K562 (cell line): ENCODE measurements at regions not wholly inside any gene's neighbourhood (a gene's known extent, or its start where the extent isn't known, plus 50 kb on each side); places are given as distances from the start of the nearest gene placed in this dataset.

Source experiments
- ATAC-seq: fragments of 200-7000 bp; cut with Tn5 transposase; 3 replicates; pipeline ENCODE4 v1.9.1; 2020; ENCODE audit warnings: moderate library complexity
- BruUV-seq: library from RNA; stranded (reverse); fragments of 400-500 nt; replicated peaks from 2 replicates; lab custom pipeline; 2021; lab: Mats Ljungman, UMichigan
- CTCF ChIA-PET: fragments of 300-600 bp; formaldehyde crosslinking; extraction: SDS; loops from one replicate; lab custom pipeline; 2021; ENCODE audit warnings: low intra/inter-chr PET ratio; lab: Yijun Ruan, JAX
- POLR2A ChIA-PET: fragments of 300-600, 350-650 bp; sonication (Branson Sonifier 250); formaldehyde crosslinking; extraction: SDS; loops from one replicate; lab custom pipeline; 2021; ENCODE audit warnings: antibody characterized with exemption, inconsistent platforms; lab: Yijun Ruan, JAX
- DNase-seq, 4 experiments: peaks; one replicate each; pipeline versions ENCODE4 v3.0.0 to v3.0.0-alpha.2; 2011 to 2018; ENCODE audit warnings: low spot score in 3 of 4, mixed read lengths in 3 of 4; ENCODE audit errors: extremely low read depth in 1 of 4
- FAIRE-seq: peaks from 2 replicates; lab custom pipeline; 2011; peaks lifted over from hg19 to GRCh38; lab: Jason Lieb, UNC
- H2AFZ ChIP-seq: 2 replicates; pipeline ENCODE4 v1.6.0; 2011; ENCODE audit warnings: low read depth, low read length, control low read depth, inconsistent platforms
- H3K27ac ChIP-seq: fragments of 200-600 bp; 3 replicates; pipeline ENCODE4 v1.8.0; 2011; ENCODE audit warnings: low read depth, mild to moderate bottlenecking, control low read depth, inconsistent platforms, low read length, moderate library complexity, mixed read lengths; ENCODE audit errors: extremely low read depth
- H3K27me3 ChIP-seq, 2 experiments: fragments of 300-600 bp in 1 of 2; 2 replicates in 1 of 2; 3 replicates in 1 of 2; pipeline versions ENCODE4 v1.6.0 to v1.8.0; 2011; ENCODE audit warnings: inconsistent platforms in 2 of 2, low read length in 2 of 2, mild to moderate bottlenecking in 1 of 2, mixed read lengths in 1 of 2, moderate library complexity in 1 of 2; ENCODE audit not compliant: control insufficient read depth in 2 of 2, insufficient read depth in 2 of 2
- H3K36me3 ChIP-seq: fragments of 300-600 bp; 3 replicates; pipeline ENCODE4 v1.8.0; 2011; ENCODE audit warnings: mild to moderate bottlenecking, low read length, inconsistent platforms; ENCODE audit not compliant: control insufficient read depth, insufficient read depth
- H3K4me1 ChIP-seq, 2 experiments: fragments of 200-600 bp in 1 of 2; replicated peaks in 1 of 2; 2 replicates in 1 of 2; 3 replicates in 1 of 2; pipeline versions ENCODE4 v1.5.1 to v1.8.0; 2011; ENCODE audit warnings: inconsistent platforms in 2 of 2, low read length in 2 of 2, mild to moderate bottlenecking in 1 of 2, mixed read lengths in 1 of 2, moderate library complexity in 1 of 2; ENCODE audit not compliant: control insufficient read depth in 2 of 2, insufficient read depth in 2 of 2
- H3K4me2 ChIP-seq: 2 replicates; pipeline ENCODE4 v1.6.1; 2011; ENCODE audit warnings: low read length, control low read depth, inconsistent platforms, mixed read lengths; ENCODE audit not compliant: insufficient read depth
- H3K4me3 ChIP-seq: fragments of 200-600 bp; sonication (generic), shearing (Covaris generic); 2 replicates; pipeline ENCODE4 v1.5.1; 2016; ENCODE audit warnings: control low read depth, inconsistent platforms
- H3K79me2 ChIP-seq: fragments of 200-600 bp; 3 replicates; pipeline ENCODE4 v1.8.0; 2011; ENCODE audit warnings: low read length, inconsistent platforms; ENCODE audit not compliant: control insufficient read depth, insufficient read depth
- H3K9ac ChIP-seq, 2 experiments: 2 replicates each; pipeline versions ENCODE4 v1.6.0 to v1.6.1; 2011; ENCODE audit warnings: low read depth in 2 of 2, low read length in 2 of 2, control low read depth in 1 of 2, inconsistent platforms in 1 of 2, mild to moderate bottlenecking in 1 of 2, mixed read lengths in 1 of 2; ENCODE audit not compliant: insufficient read depth in 1 of 2
- H3K9me1 ChIP-seq: one replicate; pipeline ENCODE4 v1.6.0; 2011; ENCODE audit warnings: inconsistent platforms, mild to moderate bottlenecking, low read length, moderate library complexity; ENCODE audit not compliant: control insufficient read depth, insufficient read depth
- H3K9me3 ChIP-seq: replicated peaks from 2 replicates; pipeline ENCODE4 v1.5.1; 2011; ENCODE audit warnings: low read depth, low read length, inconsistent platforms; ENCODE audit not compliant: control insufficient read depth, insufficient read depth
- H4K20me1 ChIP-seq: replicated peaks from 2 replicates; pipeline ENCODE4 v1.6.1; 2011; ENCODE audit warnings: low read length, inconsistent platforms, mixed read lengths; ENCODE audit not compliant: control insufficient read depth, insufficient read depth
- ARID3B ChIP-seq: fragments of 250-450 bp; sonication (Bioruptor Pico); IDR thresholded peaks from 2 replicates; pipeline ENCODE4 v1.4.0; 2020; ENCODE audit warnings: borderline replicate concordance
- BRD9 ChIP-seq: fragments of 450-650 bp; IDR thresholded peaks from 2 replicates; pipeline ENCODE4 v1.6.1; 2018; ENCODE audit warnings: low read depth; ENCODE audit not compliant: partially characterized antibody
- CBX8 ChIP-seq: fragments of 200-600 bp; sonication (generic); IDR thresholded peaks from 2 replicates; pipeline ENCODE4 v1.6.1; 2012; ENCODE audit warnings: borderline replicate concordance, mixed run types, low read depth, mild to moderate bottlenecking, moderate library complexity, mixed read lengths, low read length, control low read depth, inconsistent platforms; ENCODE audit not compliant: poor library complexity, severe bottlenecking; ENCODE audit errors: extremely low read depth
- CCNT2 ChIP-seq: IDR thresholded peaks from 2 replicates; pipeline ENCODE4 v1.6.1; 2011; ENCODE audit warnings: borderline replicate concordance, low read depth, mild to moderate bottlenecking, moderate library complexity, mixed read lengths, low read length; ENCODE audit not compliant: insufficient read length; ENCODE audit errors: extremely low read depth
- CGGBP1 ChIP-seq: fragments of 250-450 bp; sonication (Bioruptor Pico); IDR thresholded peaks from 2 replicates; pipeline ENCODE4 v1.9.0; 2021; ENCODE audit warnings: mild to moderate bottlenecking
- CHD2 ChIP-seq: IDR thresholded peaks from 2 replicates; pipeline ENCODE4 v1.6.1; 2011; ENCODE audit warnings: low read depth, low read length
- EGR1 ChIP-seq: fragments of 450-650 bp; conservative IDR thresholded peaks from 2 replicates; pipeline ENCODE4 v1.6.1; 2017; ENCODE audit warnings: mild to moderate bottlenecking
- EP400 ChIP-seq: fragments of 450-650 bp; IDR thresholded peaks from 2 replicates; pipeline ENCODE4 v1.6.1; 2017; ENCODE audit warnings: antibody characterized with exemption, mild to moderate bottlenecking, moderate library complexity
- FOXM1 ChIP-seq, 2 experiments: fragments of 450-650 bp in 1 of 2; sonication (generic) in 1 of 2; formaldehyde crosslinking in 1 of 2; IDR thresholded peaks; 2 replicates each; pipeline versions ENCODE4 v1.6.1 to v1.9.0; 2017 to 2022; ENCODE audit warnings: low read depth in 2 of 2, mild to moderate bottlenecking in 2 of 2, missing genetic modification reagents in 1 of 2, moderate library complexity in 1 of 2
- GABPA ChIP-seq: fragments of 200-800 bp; sonication (Bioruptor generic); conservative IDR thresholded peaks from 2 replicates; pipeline ENCODE4 v1.6.1; 2016; ENCODE audit warnings: low read depth, missing genetic modification characterization, missing compliant biosample characterization
- HDAC3 ChIP-seq: fragments of 450-650 bp; IDR thresholded peaks from 2 replicates; pipeline ENCODE4 v1.6.1; 2018; ENCODE audit warnings: borderline replicate concordance, mild to moderate bottlenecking, moderate library complexity; ENCODE audit not compliant: partially characterized antibody
- HNRNPH1 ChIP-seq: fragments of 200-400 bp; formaldehyde crosslinking; optimal IDR thresholded peaks from 2 replicates; pipeline ENCODE3; 2017; ENCODE audit warnings: low read depth, mild to moderate bottlenecking, low read length, moderate library complexity
- KAT8 ChIP-seq: fragments of 450-650 bp; IDR thresholded peaks from 2 replicates; pipeline ENCODE4 v1.6.1; 2016; ENCODE audit warnings: low read depth, mild to moderate bottlenecking
- RAD21 ChIP-seq, 2 experiments: fragments of 250-450 bp in 1 of 2; fragments of 450-650 bp in 1 of 2; sonication (Bioruptor Pico) in 1 of 2; formaldehyde crosslinking in 1 of 2; IDR thresholded peaks in 1 of 2; conservative IDR thresholded peaks in 1 of 2; 2 replicates each; pipeline versions ENCODE4 v1.4.0 to v1.8.0; 2020 to 2022; ENCODE audit warnings: mild to moderate bottlenecking in 2 of 2, moderate library complexity in 1 of 2
- SMC3 ChIP-seq: conservative IDR thresholded peaks from 2 replicates; pipeline ENCODE4 v1.6.1; 2011; ENCODE audit warnings: low read depth, low read length, improper control_type of control experiment; ENCODE audit not compliant: insufficient read depth
- SPI1 ChIP-seq: IDR thresholded peaks from 2 replicates; pipeline ENCODE4 v1.6.1; 2011; ENCODE audit warnings: low read depth, low read length, control low read depth, borderline replicate concordance
- TCFL5 ChIP-seq: fragments of 250-450 bp; sonication (Bioruptor Pico); conservative IDR thresholded peaks from 2 replicates; pipeline ENCODE4 v1.6.1; 2021; ENCODE audit warnings: mild to moderate bottlenecking, moderate library complexity, matching md5 sums
- ZBED1 ChIP-seq: IDR thresholded peaks from 2 replicates; pipeline ENCODE4 v1.6.1; 2014
- ZNF696 ChIP-seq: fragments of 250-450 bp; sonication (Bioruptor Pico); conservative IDR thresholded peaks from 2 replicates; pipeline ENCODE4 v1.4.0; 2020; ENCODE audit warnings: mild to moderate bottlenecking, moderate library complexity
- ZNF780A ChIP-seq: fragments of 250-450 bp; sonication (Bioruptor Pico); IDR thresholded peaks from 2 replicates; pipeline ENCODE4 v1.5.0; 2021; ENCODE audit warnings: mild to moderate bottlenecking
- WGBS: fragments of 100-300 bp; shearing (Covaris generic); methylation state at CpG from one replicate; pipeline ENCODE4 v1.1.6; 2016; ENCODE audit warnings: low coverage, mixed read lengths; ENCODE audit not compliant: insufficient coverage; ENCODE audit errors: missing lambda C conversion rate; 5-methylcytosine and 5-hydroxymethylcytosine counted together
- in situ Hi-C: fragments of 300-500 bp; cut with MboI; formaldehyde crosslinking; loops from 4 replicates; pipeline ENCODE4 v1.15.0; 2018; ENCODE audit warnings: inconsistent platforms, mixed read lengths
- intact Hi-C: fragments of 100-400 bp; cut with micrococcal nuclease; formaldehyde crosslinking; loops from 2 replicates; pipeline ENCODE4 v1.14.2; 2022
- TF ChIP-seq, protein P1 (sequence below): sonication (generic); formaldehyde crosslinking; IDR thresholded peaks from 2 replicates; pipeline ENCODE4 v1.8.0; 2022; ENCODE audit warnings: mild to moderate bottlenecking, missing genetic modification reagents

DNA sequence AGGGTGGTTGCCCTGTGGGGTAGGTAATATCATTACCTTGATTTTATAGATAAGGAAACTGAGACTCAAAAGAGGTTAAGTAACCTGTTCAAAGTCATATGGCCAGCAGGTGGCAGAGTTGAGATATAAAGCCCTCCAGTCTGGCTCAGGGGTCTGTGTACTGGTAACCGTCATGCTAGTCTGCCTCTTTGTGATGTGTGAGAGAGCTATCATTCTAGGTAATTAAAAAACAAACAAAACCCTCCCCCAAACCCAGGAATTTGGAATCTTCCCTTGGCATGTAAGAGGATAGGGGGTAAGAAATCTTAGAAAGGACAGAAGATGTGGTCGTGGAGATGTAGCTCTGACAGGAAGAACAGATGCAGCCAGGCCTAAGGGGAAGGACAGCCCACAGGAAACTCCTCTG lies 206.0 kb downstream of the CDC5L start:
- Histone ChIP-seq H3K4me2 (no peak overlapping the region), H3K9me3 (no peaks in the 10 kb centered on the region), H3K79me2 (no peaks in the 10 kb centered on the region), H2AFZ (no peak overlapping the region), H3K9me1 (no peaks in the 10 kb centered on the region), H4K20me1 (no peaks in the 10 kb centered on the region), H3K36me3 (no peaks in the 10 kb centered on the region), H3K27me3 (no peaks in the 10 kb centered on the region; a peak in 1 of 5 replicates), H3K9ac (no peak overlapping the region), H3K27ac (no peak overlapping the region), H3K4me1 (no peaks in the 10 kb centered on the region), H3K4me3 (no peak overlapping the region)
- DNase-seq (peak; percentile 49 to 67 (median 64)), FAIRE-seq (peak; percentile 86), ATAC-seq (peak; percentile 90)
- BruUV-seq, result no TSS peak
- CTCF ChIA-PET, result interaction anchor here (0.6 to 1.3 kb wide), 2 partner anchors 162 to 1329 kb away, joined by 3 to 4 read pairs; no protein-coding TSS in a partner anchor
- 0% methylated on average over 2 of the region's 2 CpGs for WGBS
- intact Hi-C loops, result no loop called here
- in situ Hi-C loops, result no loop called here
- POLR2A ChIA-PET, result no interaction called here
- TF ChIP-seq TCFL5 (no peak), ZBED1 (no peak), HDAC3 (no peak), CCNT2 (no peak), ZNF780A (CRISPR knock-in tag) (no peak), EP400 (no peak), RAD21 (CRISPR knock-in tag; conservative IDR thresholded peaks at IDR 0.05 in 1 of 2, IDR thresholded peaks at IDR 0.05 in 1 of 2) (peak; percentile 36 to 61), BRD9 (no peak), KAT8 (no peak), HNRNPH1 (no peak), ARID3B (CRISPR knock-in tag) (no peak), EGR1 (no peak), CGGBP1 (CRISPR knock-in tag) (no peak), CBX8 (no peak), CHD2 (no peak), FOXM1 (IDR thresholded peaks at IDR 0.05; ENCODE audit: low read depth) (no peak), FOXM1 (CRISPR knock-in tag; IDR thresholded peaks at IDR 0.05; ENCODE audit: low read depth) (no peak), GABPA (tag) (no peak), SPI1 (no peak), SMC3 (peak; percentile 45; the same call in 1 of the 2 replicates), ZNF696 (CRISPR knock-in tag) (no peak)
- TF ChIP-seq, protein P1, sequence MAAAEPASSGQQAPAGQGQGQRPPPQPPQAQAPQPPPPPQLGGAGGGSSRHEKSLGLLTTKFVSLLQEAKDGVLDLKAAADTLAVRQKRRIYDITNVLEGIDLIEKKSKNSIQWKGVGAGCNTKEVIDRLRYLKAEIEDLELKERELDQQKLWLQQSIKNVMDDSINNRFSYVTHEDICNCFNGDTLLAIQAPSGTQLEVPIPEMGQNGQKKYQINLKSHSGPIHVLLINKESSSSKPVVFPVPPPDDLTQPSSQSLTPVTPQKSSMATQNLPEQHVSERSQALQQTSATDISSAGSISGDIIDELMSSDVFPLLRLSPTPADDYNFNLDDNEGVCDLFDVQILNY, result no peak
